ENCODE measurements at regions not wholly inside any gene's neighbourhood (a gene's known extent, or its start where the extent isn't known, plus 50 kb on each side); places are given as distances from the start of the nearest gene placed in this dataset.

GRCh38 chr2:62374301-62375112, 131.5 kb downstream of the TMEM17 start:
- no peak for DNase-seq (ENCODE audit: low read depth, low spot score)
- H3K27ac ChIP-seq, result no peak overlapping the region

- DNase-seq (ENCODE audit: low read depth, low spot score), result no peak
- no peak overlapping the region for H3K27ac ChIP-seq
Observed at GRCh38 chr2:62372824-62373223, 133.2 kb downstream of the TMEM17 start.

- H3K27ac ChIP-seq, result no peak overlapping the region
- no peak for DNase-seq (ENCODE audit: low read depth, low spot score)
Observed at GRCh38 chr2:62370321-62371250, 135.4 kb downstream of the TMEM17 start.

- H3K27ac ChIP-seq, result no peak overlapping the region
- DNase-seq (ENCODE audit: low read depth, low spot score), result no peak
Observed at GRCh38 chr2:62369541-62370202, 136.3 kb downstream of the TMEM17 start.

GRCh38 chr2:62364791-62365528, 141.0 kb downstream of the TMEM17 start:
- no peak overlapping the region for H3K27ac ChIP-seq
- DNase-seq (ENCODE audit: low read depth, low spot score), result no peak

GRCh38 chr2:62363166-62363565, 142.8 kb downstream of the TMEM17 start:
- no peak overlapping the region for H3K27ac ChIP-seq
- no peak for DNase-seq (ENCODE audit: low read depth, low spot score)

GRCh38 chr2:62362561-62362960, 143.4 kb downstream of the TMEM17 start:
- peak; percentile 59 for DNase-seq (ENCODE audit: low read depth, low spot score)
- no peak overlapping the region for H3K27ac ChIP-seq

- no peak overlapping the region for H3K27ac ChIP-seq
- DNase-seq (ENCODE audit: low read depth, low spot score), result no peak
Observed at GRCh38 chr2:62361964-62362363, 144.0 kb downstream of the TMEM17 start.

GRCh38 chr2:62354771-62355561, 151.0 kb downstream of the TMEM17 start:
- peak overlapping the region; percentile 46 for H3K27ac ChIP-seq
- peak; percentile 41 for DNase-seq (ENCODE audit: low read depth, low spot score)

GRCh38 chr2:62352031-62352430, 154.0 kb downstream of the TMEM17 start:
- no peak overlapping the region for H3K27ac ChIP-seq
- no peak for DNase-seq (ENCODE audit: low read depth, low spot score)

- no peak for DNase-seq (ENCODE audit: low read depth, low spot score)
- no peak overlapping the region for H3K27ac ChIP-seq
Observed at GRCh38 chr2:62349788-62350187, 153.9 kb downstream of the B3GNT2 start.

- DNase-seq (ENCODE audit: low read depth, low spot score), result no peak
- H3K27ac ChIP-seq, result no peak overlapping the region
Observed at GRCh38 chr2:62348700-62349099, 152.8 kb downstream of the B3GNT2 start.

- no peak overlapping the region for H3K27ac ChIP-seq
- DNase-seq (ENCODE audit: low read depth, low spot score), result no peak
Observed at GRCh38 chr2:62347563-62348270, 151.8 kb downstream of the B3GNT2 start.

- DNase-seq (ENCODE audit: low read depth, low spot score), result peak; percentile 79
- no peak overlapping the region for H3K27ac ChIP-seq
Observed at GRCh38 chr2:62344472-62344871, 148.6 kb downstream of the B3GNT2 start.

GRCh38 chr2:62343636-62344337, 147.9 kb downstream of the B3GNT2 start:
- DNase-seq (ENCODE audit: low read depth, low spot score), result no peak
- H3K27ac ChIP-seq, result no peak overlapping the region

- H3K27ac ChIP-seq, result no peak overlapping the region
- no peak for DNase-seq (ENCODE audit: low read depth, low spot score)
Observed at GRCh38 chr2:62343206-62343605, 147.3 kb downstream of the B3GNT2 start.

- DNase-seq (ENCODE audit: low read depth, low spot score), result no peak
- H3K27ac ChIP-seq, result no peak overlapping the region
Observed at GRCh38 chr2:62340994-62341484, 145.1 kb downstream of the B3GNT2 start.

GRCh38 chr2:62339837-62340236, 143.9 kb downstream of the B3GNT2 start:
- no peak overlapping the region for H3K27ac ChIP-seq
- DNase-seq (ENCODE audit: low read depth, low spot score), result no peak

All from epithelial cell of prostate (primary cell).